HG03432 (cell line): ENCODE measurements at regions not wholly inside any gene's neighbourhood (a gene's known extent, or its start where the extent isn't known, plus 50 kb on each side); places are given as distances from the start of the nearest gene placed in this dataset.

Experiments
- ATAC-seq: cut with Tn5 transposase; IDR thresholded peaks from one replicate; pipeline ENCODE4 v1.9.1; 2021; ENCODE audit warnings: mild to moderate bottlenecking, moderate library complexity; ENCODE audit not compliant: unreplicated experiment

DNA sequence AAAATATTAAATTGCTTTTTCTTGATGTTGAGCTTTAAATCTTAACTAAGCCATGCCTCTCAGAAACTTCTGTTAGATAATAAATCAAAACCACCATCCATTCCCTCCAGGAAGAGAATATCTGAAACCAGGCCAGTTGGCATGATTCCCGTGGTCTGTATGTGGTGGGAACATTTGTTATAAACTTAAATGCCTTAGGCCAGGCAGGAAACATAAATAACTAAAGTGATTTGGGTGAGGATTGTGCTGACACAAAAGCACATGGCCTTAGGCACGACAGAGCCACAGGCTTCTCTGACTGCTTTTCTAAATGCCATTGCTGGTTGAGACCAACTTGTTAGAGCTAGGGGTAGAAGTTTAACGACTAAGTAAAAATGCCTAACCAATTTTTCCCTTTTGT is 255.9 kb downstream of the GABRG2 start:
- ATAC-seq = no peak

DNA sequence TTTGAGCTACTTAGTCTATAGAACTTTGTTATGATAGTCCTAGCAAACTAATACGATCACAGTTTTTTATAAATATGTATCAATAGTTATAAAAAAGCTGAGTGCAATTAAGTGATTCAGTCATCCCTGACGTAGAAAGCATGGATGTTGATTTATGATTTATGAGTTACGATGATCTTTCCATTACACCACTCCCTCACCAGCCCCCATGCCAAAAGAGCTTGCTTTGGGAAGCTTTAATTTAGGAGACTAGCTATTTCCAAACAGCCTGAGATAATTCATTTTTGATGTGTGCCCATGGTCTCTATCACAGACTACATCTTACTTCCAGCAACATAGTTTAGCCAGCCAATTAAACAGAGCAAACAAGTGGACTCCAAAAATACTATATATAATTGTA is 256.8 kb downstream of the GABRG2 start:
- ATAC-seq = no peak

DNA sequence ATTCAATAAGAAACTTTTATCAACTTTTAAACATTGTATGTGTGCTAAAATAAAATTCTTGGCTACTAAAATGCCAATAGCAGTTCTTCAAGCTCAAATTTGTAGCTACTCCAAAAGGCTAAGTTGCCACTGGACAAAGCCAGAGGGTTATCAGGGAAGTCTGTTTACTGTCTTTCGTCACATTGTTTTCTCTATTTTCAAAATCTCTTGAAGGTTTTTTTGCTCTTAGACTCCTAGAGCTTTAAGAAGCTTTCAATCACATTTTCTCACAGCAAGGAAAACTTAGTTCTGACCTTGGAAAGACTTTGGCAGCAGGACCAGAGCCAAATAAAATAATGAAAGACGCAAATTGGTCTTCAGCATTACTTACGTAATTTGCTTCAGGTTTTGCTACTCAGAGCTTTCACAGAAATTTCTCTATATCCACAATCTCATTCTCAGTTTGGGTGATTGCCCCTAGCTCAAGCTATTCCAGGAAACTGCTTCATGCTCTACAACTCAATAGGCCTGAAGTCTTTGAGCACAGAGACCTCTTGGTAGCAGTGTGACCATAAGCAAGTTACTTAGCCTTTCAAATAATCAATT is 257.7 kb downstream of the GABRG2 start:
- ATAC-seq = no peak

DNA sequence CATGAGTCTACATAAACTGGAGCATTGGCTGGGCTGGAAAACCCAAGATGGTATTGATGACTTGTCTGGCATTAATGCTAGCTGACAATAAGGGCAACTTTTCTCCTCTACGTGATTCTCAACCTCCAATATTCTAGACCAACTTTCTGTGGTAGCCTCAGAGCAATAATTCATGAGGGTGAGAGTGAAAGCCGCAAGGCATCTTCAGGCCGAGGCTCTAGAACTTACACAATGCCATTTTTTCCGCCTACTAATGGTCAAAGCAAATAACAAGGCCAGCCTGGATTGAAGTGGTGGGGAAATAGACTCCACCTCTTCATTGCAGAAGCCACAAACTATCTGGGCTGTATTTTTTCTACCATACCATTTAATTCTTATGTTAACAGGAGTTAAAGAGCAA is 267.4 kb downstream of the GABRG2 start:
- ATAC-seq = no peak

DNA sequence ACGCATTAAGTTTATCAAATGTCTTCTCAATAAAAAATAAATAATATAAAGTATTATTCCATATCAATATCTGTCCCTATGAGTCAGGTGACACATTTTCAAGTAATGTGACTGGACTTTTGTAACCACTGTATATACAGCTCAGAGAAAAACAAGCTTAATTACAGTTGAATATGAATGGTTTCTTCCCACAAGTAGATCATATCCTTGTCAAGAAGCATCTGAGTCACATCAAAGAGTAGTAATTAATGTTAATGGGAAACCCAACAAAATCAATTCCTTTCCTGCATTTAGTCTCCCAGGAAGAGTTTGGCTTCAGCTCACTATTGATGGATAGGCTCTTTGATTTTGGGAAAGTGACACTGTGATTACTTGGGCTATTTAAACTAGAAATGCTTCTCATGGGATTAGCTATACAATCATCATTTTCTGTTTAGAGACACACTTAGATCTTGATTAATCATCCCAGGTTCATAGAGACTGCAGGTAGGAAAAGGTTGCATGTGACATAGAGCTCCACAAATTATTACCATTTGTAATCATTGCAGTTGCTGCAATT is 292.9 kb downstream of the GABRG2 start:
- no peak for ATAC-seq

DNA sequence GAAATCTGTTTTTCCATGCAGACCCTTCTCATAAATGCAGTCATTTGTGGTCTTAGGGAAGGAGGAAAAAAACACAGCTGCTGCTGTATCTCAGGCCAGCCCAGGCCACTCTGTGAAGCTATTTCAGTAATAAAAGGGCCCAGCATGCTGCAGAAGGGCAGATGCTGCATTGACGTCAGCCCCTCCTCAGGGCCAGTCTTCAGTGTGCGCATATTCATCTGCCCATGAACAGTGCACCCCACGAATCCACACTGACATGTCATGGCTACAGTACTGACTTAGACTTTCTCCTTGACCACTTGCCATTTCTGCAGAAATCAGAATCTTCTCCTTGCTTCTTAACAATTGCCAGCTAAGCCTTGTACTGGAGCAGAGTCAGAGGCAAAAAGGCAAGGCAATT is 304.7 kb downstream of the GABRG2 start:
- no peak for ATAC-seq

DNA sequence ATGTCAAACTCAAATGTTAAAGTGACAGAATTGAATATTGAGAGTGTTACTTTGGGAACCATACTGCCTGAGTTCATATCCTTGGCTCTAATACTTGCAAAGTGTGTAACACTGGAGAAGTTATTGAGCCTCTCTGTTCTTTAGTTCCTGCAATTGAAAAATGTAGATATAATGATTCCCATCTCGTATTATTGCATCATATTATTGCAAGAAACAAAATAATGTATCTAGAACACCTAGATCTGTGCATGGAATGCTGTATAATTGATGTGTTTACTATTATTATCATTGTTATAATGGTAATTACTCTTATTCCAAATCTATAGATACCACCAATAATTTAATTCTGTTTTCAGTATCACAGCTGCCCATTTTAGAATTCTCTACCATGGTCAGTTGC is 310.3 kb downstream of the GABRG2 start:
- no peak for ATAC-seq

DNA sequence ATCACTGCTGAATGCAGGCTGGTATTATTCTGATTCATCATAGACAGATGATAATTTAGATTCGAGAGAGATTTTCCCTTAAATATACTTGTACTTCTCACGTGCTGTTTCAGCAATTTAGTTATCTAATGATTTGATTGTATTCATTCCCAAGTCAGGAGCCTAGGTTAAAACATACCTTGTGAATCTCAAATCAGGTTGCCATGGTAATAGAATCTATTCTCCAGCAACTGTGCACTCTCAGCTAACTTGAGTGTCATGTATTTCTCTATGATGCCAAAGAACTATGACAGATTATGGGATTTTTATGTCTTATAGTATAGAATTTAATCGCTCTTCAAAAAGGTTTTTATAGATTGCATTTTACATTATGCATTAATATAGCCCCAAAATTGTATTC is 315.3 kb downstream of the GABRG2 start:
- ATAC-seq = no peak

DNA sequence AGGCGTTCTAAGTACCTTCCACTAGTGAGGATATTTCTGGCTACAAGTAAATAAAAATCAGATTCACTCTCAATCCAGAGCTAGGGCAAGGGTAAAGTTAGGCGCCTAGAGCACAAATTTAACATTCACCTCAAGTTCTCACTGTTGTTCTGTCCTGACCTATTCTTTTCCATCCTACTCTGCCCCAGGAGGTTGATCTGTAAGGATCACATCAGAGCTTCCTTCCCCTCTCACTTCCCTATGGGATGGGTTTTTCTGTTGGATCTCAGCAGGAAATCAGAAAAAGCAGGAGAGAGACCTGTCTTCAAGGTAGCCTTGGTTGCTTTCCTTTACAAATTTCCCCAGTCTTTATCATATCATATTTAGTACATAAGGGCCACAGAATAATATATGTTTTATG is 316.7 kb downstream of the GABRG2 start:
- ATAC-seq = no peak

DNA sequence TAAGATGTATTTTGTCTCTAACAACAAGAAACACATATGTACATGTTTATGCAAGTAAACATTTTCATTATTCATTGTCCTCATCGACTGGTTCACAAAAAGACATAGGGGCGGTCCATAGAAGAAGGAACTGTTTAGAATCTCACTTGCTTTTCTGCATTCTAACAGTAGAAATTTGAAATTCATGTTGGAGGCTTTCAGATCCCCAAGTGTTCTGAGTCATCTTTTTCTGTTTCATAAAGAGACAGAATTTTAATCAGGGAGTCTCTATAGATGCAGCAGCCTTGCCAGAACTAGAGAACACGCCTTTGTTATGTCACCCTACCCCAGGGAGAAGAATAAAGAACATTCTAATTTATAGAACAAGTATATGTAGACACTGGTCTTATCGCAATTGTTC is 324.3 kb downstream of the GABRG2 start:
- no peak for ATAC-seq

DNA sequence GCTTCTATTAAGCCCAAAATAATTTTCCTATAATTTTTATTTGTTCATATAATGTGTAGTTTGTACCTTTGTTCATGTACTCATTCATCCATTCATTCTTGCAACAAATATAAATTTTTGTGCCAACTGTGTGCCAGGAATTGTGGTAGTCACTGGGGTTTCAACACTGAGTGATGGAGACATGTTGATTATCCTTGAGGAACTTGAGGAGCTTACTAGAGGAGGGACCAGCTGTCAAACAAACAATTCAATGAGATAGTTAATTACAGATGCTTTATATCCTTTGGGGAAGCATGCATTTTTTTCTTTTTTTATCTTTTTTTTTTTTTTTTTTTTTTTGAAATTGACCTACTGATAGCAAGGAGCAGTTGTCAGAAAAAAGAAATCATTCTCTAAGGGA is 324.8 kb downstream of the GABRG2 start:
- ATAC-seq = no peak

DNA sequence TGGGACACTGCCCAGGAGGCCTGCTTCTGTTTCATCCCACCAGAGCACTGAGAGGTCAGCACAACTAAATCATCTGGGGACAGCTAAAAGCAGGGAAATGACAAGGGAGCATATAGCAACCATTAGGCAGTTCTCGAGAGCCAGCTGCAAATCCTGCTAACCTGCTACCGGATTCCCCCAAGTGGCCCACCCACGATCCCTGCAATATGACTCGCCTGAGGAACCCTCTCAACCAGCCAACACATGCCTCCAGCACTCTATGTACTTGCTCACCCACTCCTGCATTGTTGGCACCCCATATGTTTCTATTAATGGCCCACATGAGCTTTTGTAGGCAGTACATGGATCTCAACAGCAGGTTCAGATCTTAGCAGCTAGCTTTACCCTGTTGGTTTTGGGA is 326.0 kb downstream of the GABRG2 start:
- ATAC-seq = no peak

DNA sequence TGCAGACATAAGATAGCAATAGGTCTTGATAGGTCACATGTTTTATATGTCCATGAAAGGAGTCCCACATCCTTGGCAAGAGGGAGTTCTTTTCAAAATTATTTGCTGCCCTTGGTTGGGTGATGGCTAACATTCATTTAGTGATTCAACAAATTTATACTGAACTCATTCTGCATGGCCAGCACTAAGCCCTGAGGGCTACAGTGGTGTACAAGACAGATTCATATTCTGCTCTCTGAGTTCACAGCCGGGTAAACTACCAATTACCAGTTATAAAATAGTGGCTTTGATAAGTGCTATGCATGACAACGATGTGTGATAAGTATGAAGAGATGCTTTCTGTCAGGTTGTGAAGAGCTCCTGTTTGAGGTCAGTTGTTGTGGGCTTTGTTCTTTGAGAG is 340.0 kb downstream of the GABRG2 start:
- ATAC-seq = no peak

DNA sequence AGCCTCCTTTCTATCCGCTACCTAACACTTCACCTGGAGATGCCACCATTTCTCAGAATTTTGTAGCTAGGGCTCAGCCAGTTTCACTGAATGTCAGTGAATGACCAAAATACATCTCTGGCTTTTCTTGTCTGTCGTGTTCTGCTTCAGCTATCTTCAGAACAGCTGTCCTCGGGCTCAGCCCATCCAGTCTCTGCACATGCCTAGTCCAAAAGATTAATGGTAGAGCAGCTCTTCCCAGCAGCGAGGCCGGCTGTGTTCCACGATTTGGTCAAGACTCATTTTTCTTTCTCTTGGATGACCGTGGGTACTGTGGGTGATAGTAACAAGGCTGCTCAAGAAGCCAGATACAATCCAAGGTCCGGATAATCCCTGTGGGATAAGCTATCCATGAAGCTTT is 342.8 kb downstream of the GABRG2 start:
- ATAC-seq = no peak

DNA sequence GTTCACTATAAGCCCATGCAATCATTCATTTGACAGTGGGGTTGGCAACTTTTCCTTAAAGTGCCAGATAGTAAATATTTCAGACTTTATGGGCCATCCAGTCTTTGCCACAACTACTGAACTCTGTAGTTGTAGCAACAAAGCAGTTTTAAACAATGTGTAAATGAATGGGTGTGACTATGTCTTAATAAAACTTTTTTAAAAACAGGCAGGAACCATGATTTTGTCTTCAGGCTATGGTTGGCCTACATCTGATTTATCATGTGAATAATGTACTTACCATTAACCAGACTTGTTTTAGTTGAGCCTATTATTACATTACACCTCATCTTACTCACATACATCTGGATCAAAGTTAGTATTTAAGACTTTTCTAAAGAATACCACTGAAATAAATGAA is 361.6 kb downstream of the GABRG2 start:
- no peak for ATAC-seq

DNA sequence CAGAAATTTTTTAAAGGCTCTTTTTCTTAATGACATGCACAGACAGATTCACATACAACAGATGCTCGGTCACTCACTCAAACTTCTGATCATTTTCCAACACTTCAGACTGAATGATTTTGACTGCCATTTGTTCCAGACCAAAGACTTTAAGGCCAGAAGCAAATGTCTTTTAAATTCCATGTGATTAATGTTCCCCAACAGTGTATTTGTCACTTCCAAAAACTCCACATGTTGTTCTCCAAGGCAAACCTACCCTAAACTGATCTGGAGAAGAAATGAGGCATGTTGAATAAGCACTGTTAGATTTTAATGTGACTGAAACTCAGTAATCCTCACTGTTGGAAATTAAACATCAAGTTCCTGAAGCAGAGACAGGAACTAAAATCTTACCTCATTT is 366.7 kb downstream of the GABRG2 start:
- no peak for ATAC-seq

DNA sequence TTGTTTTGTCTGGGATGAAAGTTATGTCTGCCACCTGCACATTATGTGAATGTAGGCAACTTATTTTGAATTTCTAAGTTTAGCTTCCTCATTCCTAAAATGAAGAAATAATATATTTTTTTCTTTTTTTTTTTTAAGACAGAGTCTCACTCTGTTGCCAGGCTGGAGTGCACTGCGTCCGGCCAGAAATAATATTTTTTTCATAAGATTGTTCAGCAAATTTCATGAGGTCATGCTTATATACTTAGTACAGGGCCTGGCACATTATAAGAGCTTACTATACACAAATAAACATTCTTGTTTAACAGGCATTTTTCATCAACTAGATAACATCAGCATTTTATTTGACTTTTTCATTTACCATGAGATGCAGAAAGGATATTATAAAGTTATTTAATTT is 368.5 kb downstream of the GABRG2 start:
- no peak for ATAC-seq

DNA sequence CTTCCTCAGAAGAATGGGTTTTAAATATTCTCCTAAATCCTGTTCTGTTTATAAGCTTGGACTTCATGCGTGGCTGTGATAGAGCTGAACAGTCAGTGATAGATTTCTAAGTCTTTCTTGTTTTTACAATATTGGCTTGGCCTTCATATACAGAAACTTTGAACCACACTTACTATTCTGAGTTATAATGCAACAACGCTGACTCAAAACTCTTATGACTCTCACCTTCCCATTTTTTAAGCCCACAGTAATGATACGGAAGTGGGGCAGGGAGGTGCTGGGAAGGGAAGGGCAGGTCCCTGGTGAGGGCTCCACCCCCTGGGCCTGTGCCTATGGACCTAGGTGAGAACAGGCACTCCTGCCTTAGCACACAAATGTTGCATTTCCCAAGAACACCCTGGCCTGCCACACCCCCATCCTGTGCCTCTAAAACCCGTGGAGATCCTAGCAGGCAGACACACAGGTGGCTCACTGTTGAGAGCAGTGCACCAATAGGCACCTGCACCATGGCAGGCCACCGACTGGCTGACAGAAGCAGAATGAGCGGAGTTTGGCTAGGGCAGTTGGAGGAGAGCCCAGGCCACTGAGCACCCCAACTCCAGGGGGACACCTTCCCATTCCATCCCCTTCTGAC is 376.7 kb downstream of the GABRG2 start:
- peak; percentile 73 for ATAC-seq

DNA sequence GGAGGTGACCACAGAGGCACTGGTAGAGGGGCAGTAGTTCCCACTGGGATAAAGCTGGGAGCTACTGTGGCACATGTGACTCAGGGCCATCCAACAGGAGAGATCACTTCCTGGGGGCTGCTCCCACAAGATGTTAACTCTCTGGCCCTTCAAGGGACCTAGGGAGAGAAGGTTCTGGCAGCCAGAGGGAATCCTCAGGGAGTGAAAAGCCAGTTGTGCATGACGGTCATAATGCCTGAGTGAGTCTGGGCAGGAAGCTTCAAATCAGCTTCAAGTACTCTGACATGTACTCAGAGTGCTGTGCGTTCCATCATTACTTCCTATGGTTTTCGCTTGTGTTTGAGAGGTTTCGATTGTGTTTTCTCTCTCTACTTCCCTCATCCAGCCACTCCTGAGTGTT is 388.5 kb downstream of the GABRG2 start:
- ATAC-seq = no peak

DNA sequence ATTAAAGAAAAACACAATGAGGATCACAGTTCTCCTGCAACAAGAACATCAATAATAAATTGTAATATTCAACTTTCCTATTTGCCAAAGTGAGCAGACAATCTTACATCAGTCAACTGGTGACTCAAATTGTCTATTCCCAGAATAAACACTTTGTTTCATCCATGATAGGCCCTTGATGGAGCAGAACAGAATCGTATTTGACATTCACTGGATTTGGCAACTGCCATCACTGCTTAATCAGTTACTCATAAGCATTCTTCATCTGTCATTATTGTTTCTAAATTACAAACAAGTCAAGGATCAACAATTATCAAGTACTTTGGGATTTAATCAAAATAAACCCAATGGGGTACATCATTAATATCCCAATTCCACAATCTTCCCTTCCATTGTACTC is 398.4 kb downstream of the GABRG2 start:
- no peak for ATAC-seq

DNA sequence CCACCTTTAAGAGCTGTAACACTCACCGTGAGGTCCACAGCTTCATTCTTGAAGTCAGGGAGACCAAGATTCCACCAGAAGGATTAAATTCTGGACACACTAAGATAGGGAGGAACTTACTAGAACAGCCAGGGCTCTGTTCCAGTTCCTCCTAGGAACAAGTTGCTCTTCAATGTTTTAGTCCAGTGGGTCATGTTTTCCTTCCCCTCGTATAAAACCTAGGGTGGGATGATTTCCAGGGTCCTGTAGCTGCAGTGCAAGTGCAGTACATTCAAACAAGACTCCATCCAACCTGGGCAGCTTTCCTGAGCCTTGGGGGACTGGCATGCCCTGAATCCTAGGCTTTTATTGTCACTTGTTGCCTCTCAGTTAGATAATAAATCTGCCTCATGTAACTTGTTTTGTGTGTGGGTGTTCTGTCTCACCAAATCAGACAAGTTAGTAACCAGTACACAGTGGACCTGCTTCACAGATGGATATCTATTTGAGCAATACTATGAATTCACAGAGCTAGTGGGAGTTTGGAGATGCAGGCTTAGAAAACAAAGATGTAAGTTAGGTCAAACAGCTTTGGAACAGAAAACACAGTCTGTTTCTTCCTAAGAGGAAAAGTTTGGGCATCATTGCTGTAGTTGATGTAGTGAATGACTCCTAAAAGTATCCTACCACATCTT is 405.6 kb downstream of the GABRG2 start:
- ATAC-seq = no peak

DNA sequence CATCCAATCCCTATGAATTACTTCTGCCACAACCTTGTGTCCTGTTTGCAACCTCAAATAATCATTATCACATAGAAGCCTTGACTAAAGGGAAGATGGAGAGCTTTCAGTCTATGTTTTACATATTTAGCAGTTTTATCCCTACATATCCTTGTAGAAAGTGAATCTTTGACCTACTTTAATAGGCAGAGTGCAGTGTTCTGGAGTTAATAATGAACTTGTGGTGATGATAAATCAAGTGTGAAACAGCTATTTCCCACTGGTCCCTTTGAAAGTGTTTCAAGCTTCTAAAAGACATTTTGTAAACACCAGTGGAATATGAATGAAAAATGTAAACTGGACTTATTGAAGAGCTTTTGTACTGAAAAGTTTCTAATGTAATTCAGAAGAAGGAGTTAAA is 406.7 kb downstream of the GABRG2 start:
- ATAC-seq = no peak
